ENCODE measurements at regions not wholly inside any gene's neighbourhood (a gene's known extent, or its start where the extent isn't known, plus 50 kb on each side); places are given as distances from the start of the nearest gene placed in this dataset.

DNA sequence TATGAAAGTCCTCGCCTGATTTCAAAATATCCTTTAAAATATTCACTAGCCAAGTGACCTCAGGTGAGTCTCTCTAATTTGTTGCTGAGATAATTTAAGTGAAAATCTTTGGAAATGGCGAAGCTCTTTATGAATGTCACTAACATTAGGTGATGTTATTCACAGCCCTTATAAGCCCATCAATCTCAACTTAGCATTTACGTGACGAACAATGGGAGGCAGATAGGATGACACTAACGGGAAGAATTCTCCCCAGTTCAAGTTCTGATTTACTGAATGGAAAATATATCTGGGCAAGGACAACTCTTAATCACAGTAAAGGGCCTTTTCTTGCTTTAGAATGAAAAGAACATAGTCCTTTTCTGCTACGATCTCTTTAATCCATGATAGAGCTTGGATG lies 378.7 kb downstream of the LIG4 start:
- ChIA-PET POLR2A (ENCODE audit: unreplicated experiment) (interaction anchor here (0.7 kb wide), 1 partner anchor 892 kb away, joined by 3 read pairs; no protein-coding TSS in a partner anchor), CTCF (no interaction called here)
- intact Hi-C loops (cut with micrococcal nuclease; ENCODE audit: unreplicated experiment) = no loop called here
- Histone ChIP-seq H3K79me2 (ENCODE audit: low read depth) (peaks cover 9% of the 10 kb centered on the region), H3K4me1 (replicated peaks; ENCODE audit: insufficient read depth) (peaks cover 34% of the 10 kb centered on the region), H3K4me3 (no peak overlapping the region), H3K4me2 (no peak overlapping the region), H3K27me3 (ENCODE audit: insufficient read depth, low read depth) (no peaks in the 10 kb centered on the region), H4K20me1 (ENCODE audit: insufficient read depth) (no peaks in the 10 kb centered on the region), H2AFZ (no peak overlapping the region), H3K9me2 (ENCODE audit: insufficient read depth) (no peaks in the 10 kb centered on the region), H3K36me3 (ENCODE audit: low read depth) (no peaks in the 10 kb centered on the region), H3K9me3 (ENCODE audit: insufficient read depth, low read depth) (no peaks in the 10 kb centered on the region), H3K27ac (peak overlapping the region; percentile 87; the same call in 1 of the 2 replicates), H3F3A (ENCODE audit: insufficient read depth, low read depth) (peaks cover 30% of the 10 kb centered on the region)
- TF ChIP-seq CTCF (conservative IDR thresholded peaks at IDR 0.05) (no peak), EZH2 (IDR thresholded peaks at IDR 0.05; ENCODE audit: low read depth) (no peak)
- DNase-seq = no peak
- no TSS peak for BruUV-seq (replicated peaks)

GRCh38 chr13:107835339-107836018 lies 379.9 kb downstream of the LIG4 start:
- Histone ChIP-seq H3K27me3 (ENCODE audit: insufficient read depth, low read depth) (no peaks in the 10 kb centered on the region), H4K20me1 (ENCODE audit: insufficient read depth) (no peaks in the 10 kb centered on the region), H3K4me3 (peak overlapping the region; percentile 22), H3K4me2 (peak overlapping the region; percentile 71), H3K36me3 (ENCODE audit: low read depth) (no peaks in the 10 kb centered on the region), H3F3A (ENCODE audit: insufficient read depth, low read depth) (peaks cover 30% of the 10 kb centered on the region), H3K27ac (peak overlapping the region; percentile 87), H3K9me2 (ENCODE audit: insufficient read depth) (no peaks in the 10 kb centered on the region), H3K79me2 (ENCODE audit: low read depth) (peaks cover 6% of the 10 kb centered on the region; the same call in 1 of the 2 replicates), H2AFZ (no peak overlapping the region), H3K9me3 (ENCODE audit: insufficient read depth, low read depth) (no peaks in the 10 kb centered on the region), H3K4me1 (replicated peaks; ENCODE audit: insufficient read depth) (peaks cover 34% of the 10 kb centered on the region)
- DNase-seq = peak; percentile 32 to 99
- no TSS peak for BruUV-seq (replicated peaks)
- TF ChIP-seq CTCF (conservative IDR thresholded peaks at IDR 0.05) = no peak
- TF ChIP-seq EZH2 (IDR thresholded peaks at IDR 0.05; ENCODE audit: low read depth) = no peak
- ChIA-PET POLR2A (ENCODE audit: unreplicated experiment) (no interaction called here), CTCF (interaction anchor here (0.8 kb wide), 1 partner anchor 320 kb away, joined by 3 read pairs; no protein-coding TSS in a partner anchor)
- intact Hi-C loops (cut with micrococcal nuclease; ENCODE audit: unreplicated experiment) = no loop called here

- peaks cover 6% of the 10 kb centered on the region; the same call in 1 of the 2 replicates for H3K79me2 ChIP-seq (ENCODE audit: low read depth)
- intact Hi-C loops (cut with micrococcal nuclease; ENCODE audit: unreplicated experiment) = no loop called here
- H3K27me3 ChIP-seq (ENCODE audit: insufficient read depth, low read depth) = no peaks in the 10 kb centered on the region
- DNase-seq = no peak
- TF ChIP-seq CTCF (conservative IDR thresholded peaks at IDR 0.05) (no peak), EZH2 (IDR thresholded peaks at IDR 0.05; ENCODE audit: low read depth) (no peak)
- H3K9me3 ChIP-seq (ENCODE audit: insufficient read depth, low read depth) = no peaks in the 10 kb centered on the region
- peak overlapping the region; percentile 87 for H3K27ac ChIP-seq
- POLR2A ChIA-PET (ENCODE audit: unreplicated experiment) = no interaction called here
- no peaks in the 10 kb centered on the region for H3K36me3 ChIP-seq (ENCODE audit: low read depth)
- no peak overlapping the region for H2AFZ ChIP-seq
- H3K4me1 ChIP-seq (replicated peaks; ENCODE audit: insufficient read depth) = peaks cover 34% of the 10 kb centered on the region
- peak overlapping the region; percentile 71 for H3K4me2 ChIP-seq
- BruUV-seq (replicated peaks) = no TSS peak
- CTCF ChIA-PET = interaction anchor here (0.8 kb wide), 1 partner anchor 321 kb away, joined by 3 read pairs; no protein-coding TSS in a partner anchor
- no peaks in the 10 kb centered on the region for H4K20me1 ChIP-seq (ENCODE audit: insufficient read depth)
- no peaks in the 10 kb centered on the region for H3K9me2 ChIP-seq (ENCODE audit: insufficient read depth)
- peak overlapping the region; percentile 22 for H3K4me3 ChIP-seq
- H3F3A ChIP-seq (ENCODE audit: insufficient read depth, low read depth) = peaks cover 30% of the 10 kb centered on the region
Observed at GRCh38 chr13:107834717-107835116, 380.6 kb downstream of the LIG4 start.
